ENCODE measurements at regions not wholly inside any gene's neighbourhood (a gene's known extent, or its start where the extent isn't known, plus 50 kb on each side); places are given as distances from the start of the nearest gene placed in this dataset.

GRCh38 chr3:43905157-43905556 is 214.4 kb downstream of the ABHD5 start:
- Histone ChIP-seq H3K4me3 (ENCODE audit: low read length) (no peak overlapping the region), H3K27me3 (ENCODE audit: control insufficient read depth, insufficient read depth, low read length) (no peaks in the 10 kb centered on the region), H3K9ac (ENCODE audit: low read length) (no peak overlapping the region), H3K9me3 (ENCODE audit: control insufficient read depth, low read depth, low read length) (no peaks in the 10 kb centered on the region), H3K4me1 (ENCODE audit: control insufficient read depth, low read depth, low read length) (no peaks in the 10 kb centered on the region), H3K36me3 (ENCODE audit: control insufficient read depth, low read depth, low read length) (no peaks in the 10 kb centered on the region), H3K27ac (ENCODE audit: low read length) (no peak overlapping the region)

DNA sequence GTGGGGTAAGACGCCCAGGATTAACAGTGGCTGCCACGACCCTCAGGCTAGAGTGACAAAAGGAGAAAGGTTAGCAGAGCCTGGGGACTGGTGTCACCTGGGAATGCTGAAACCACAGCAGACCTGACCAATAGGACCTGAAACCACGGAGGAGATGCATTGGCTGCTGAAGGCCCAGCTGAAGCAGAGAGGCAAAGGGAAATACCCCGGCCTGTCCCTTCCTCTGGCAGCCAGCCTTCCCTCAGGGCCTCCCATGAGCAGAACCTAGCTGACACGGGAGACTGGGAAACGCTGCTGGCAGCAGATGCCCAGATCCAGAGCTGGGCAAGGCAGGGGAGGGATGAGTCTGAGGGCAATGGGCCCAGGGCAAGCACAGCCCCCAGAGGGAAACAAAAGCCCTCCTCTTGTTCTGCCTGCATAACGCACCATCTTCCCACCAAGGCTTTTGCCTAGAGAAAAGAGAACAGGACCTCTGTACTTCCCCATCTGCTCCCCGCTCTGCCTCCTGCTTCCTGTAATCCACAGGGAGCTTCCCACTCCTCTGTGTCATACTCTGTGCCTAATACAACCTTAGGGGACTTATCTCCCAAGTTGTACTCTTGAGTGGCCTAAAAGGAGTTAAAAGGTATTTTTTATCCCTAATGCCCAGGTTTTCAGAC is 216.2 kb downstream of the ABHD5 start:
- H3K27ac ChIP-seq (ENCODE audit: low read length): no peak overlapping the region
- H3K4me1 ChIP-seq (ENCODE audit: control insufficient read depth, low read depth, low read length): no peaks in the 10 kb centered on the region
- H3K27me3 ChIP-seq (ENCODE audit: control insufficient read depth, insufficient read depth, low read length): no peaks in the 10 kb centered on the region
- no peaks in the 10 kb centered on the region for H3K9me3 ChIP-seq (ENCODE audit: control insufficient read depth, low read depth, low read length)
- no peak overlapping the region for H3K4me3 ChIP-seq (ENCODE audit: low read length)
- H3K36me3 ChIP-seq (ENCODE audit: control insufficient read depth, low read depth, low read length): no peaks in the 10 kb centered on the region
- H3K9ac ChIP-seq (ENCODE audit: low read length): no peak overlapping the region

GRCh38 chr3:43907508-43907858 is 216.7 kb downstream of the ABHD5 start:
- H3K4me3 ChIP-seq (ENCODE audit: low read length): no peak overlapping the region
- no peak overlapping the region for H3K27ac ChIP-seq (ENCODE audit: low read length)
- no peak overlapping the region for H3K9ac ChIP-seq (ENCODE audit: low read length)
- no peaks in the 10 kb centered on the region for H3K4me1 ChIP-seq (ENCODE audit: control insufficient read depth, low read depth, low read length)
- H3K9me3 ChIP-seq (ENCODE audit: control insufficient read depth, low read depth, low read length): no peaks in the 10 kb centered on the region
- H3K36me3 ChIP-seq (ENCODE audit: control insufficient read depth, low read depth, low read length): no peaks in the 10 kb centered on the region
- no peaks in the 10 kb centered on the region for H3K27me3 ChIP-seq (ENCODE audit: control insufficient read depth, insufficient read depth, low read length)

- H3K27me3 ChIP-seq (ENCODE audit: control insufficient read depth, insufficient read depth, low read length): no peaks in the 10 kb centered on the region
- H3K36me3 ChIP-seq (ENCODE audit: control insufficient read depth, low read depth, low read length): no peaks in the 10 kb centered on the region
- no peak overlapping the region for H3K27ac ChIP-seq (ENCODE audit: low read length)
- H3K9me3 ChIP-seq (ENCODE audit: control insufficient read depth, low read depth, low read length): no peaks in the 10 kb centered on the region
- no peak overlapping the region for H3K9ac ChIP-seq (ENCODE audit: low read length)
- no peak overlapping the region for H3K4me3 ChIP-seq (ENCODE audit: low read length)
- no peaks in the 10 kb centered on the region for H3K4me1 ChIP-seq (ENCODE audit: control insufficient read depth, low read depth, low read length)
Measured at GRCh38 chr3:43908456-43908855, 217.7 kb downstream of the ABHD5 start.

GRCh38 chr3:43909149-43909548 is 218.4 kb downstream of the ABHD5 start:
- Histone ChIP-seq H3K4me1 (ENCODE audit: control insufficient read depth, low read depth, low read length) (no peaks in the 10 kb centered on the region), H3K36me3 (ENCODE audit: control insufficient read depth, low read depth, low read length) (no peaks in the 10 kb centered on the region), H3K27me3 (ENCODE audit: control insufficient read depth, insufficient read depth, low read length) (no peaks in the 10 kb centered on the region), H3K27ac (ENCODE audit: low read length) (no peak overlapping the region), H3K9me3 (ENCODE audit: control insufficient read depth, low read depth, low read length) (no peaks in the 10 kb centered on the region), H3K9ac (ENCODE audit: low read length) (no peak overlapping the region), H3K4me3 (ENCODE audit: low read length) (no peak overlapping the region)

- Histone ChIP-seq H3K27me3 (ENCODE audit: control insufficient read depth, insufficient read depth, low read length) (no peaks in the 10 kb centered on the region), H3K9me3 (ENCODE audit: control insufficient read depth, low read depth, low read length) (no peaks in the 10 kb centered on the region), H3K27ac (ENCODE audit: low read length) (no peak overlapping the region), H3K9ac (ENCODE audit: low read length) (no peak overlapping the region), H3K36me3 (ENCODE audit: control insufficient read depth, low read depth, low read length) (no peaks in the 10 kb centered on the region), H3K4me3 (ENCODE audit: low read length) (no peak overlapping the region), H3K4me1 (ENCODE audit: control insufficient read depth, low read depth, low read length) (no peaks in the 10 kb centered on the region)
Measured at GRCh38 chr3:43910750-43911149, 220.0 kb downstream of the ABHD5 start.

GRCh38 chr3:43913036-43913948 is 222.6 kb downstream of the ABHD5 start:
- Histone ChIP-seq H3K4me1 (ENCODE audit: control insufficient read depth, low read depth, low read length) (no peaks in the 10 kb centered on the region), H3K4me3 (ENCODE audit: low read length) (no peak overlapping the region), H3K9ac (ENCODE audit: low read length) (no peak overlapping the region), H3K27ac (ENCODE audit: low read length) (no peak overlapping the region), H3K36me3 (ENCODE audit: control insufficient read depth, low read depth, low read length) (no peaks in the 10 kb centered on the region), H3K9me3 (ENCODE audit: control insufficient read depth, low read depth, low read length) (no peaks in the 10 kb centered on the region), H3K27me3 (ENCODE audit: control insufficient read depth, insufficient read depth, low read length) (no peaks in the 10 kb centered on the region)

GRCh38 chr3:43914269-43914668 is 223.5 kb downstream of the ABHD5 start:
- peaks cover 2% of the 10 kb centered on the region for H3K4me1 ChIP-seq (ENCODE audit: control insufficient read depth, low read depth, low read length)
- no peak overlapping the region for H3K4me3 ChIP-seq (ENCODE audit: low read length)
- H3K9ac ChIP-seq (ENCODE audit: low read length): no peak overlapping the region
- no peaks in the 10 kb centered on the region for H3K9me3 ChIP-seq (ENCODE audit: control insufficient read depth, low read depth, low read length)
- H3K36me3 ChIP-seq (ENCODE audit: control insufficient read depth, low read depth, low read length): no peaks in the 10 kb centered on the region
- H3K27ac ChIP-seq (ENCODE audit: low read length): no peak overlapping the region
- no peaks in the 10 kb centered on the region for H3K27me3 ChIP-seq (ENCODE audit: control insufficient read depth, insufficient read depth, low read length)

GRCh38 chr3:43915546-43915945 is 224.8 kb downstream of the ABHD5 start:
- H3K27ac ChIP-seq (ENCODE audit: low read length): no peak overlapping the region
- H3K27me3 ChIP-seq (ENCODE audit: control insufficient read depth, insufficient read depth, low read length): no peaks in the 10 kb centered on the region
- no peak overlapping the region for H3K9ac ChIP-seq (ENCODE audit: low read length)
- H3K36me3 ChIP-seq (ENCODE audit: control insufficient read depth, low read depth, low read length): no peaks in the 10 kb centered on the region
- peaks cover 7% of the 10 kb centered on the region for H3K4me1 ChIP-seq (ENCODE audit: control insufficient read depth, low read depth, low read length)
- H3K4me3 ChIP-seq (ENCODE audit: low read length): no peak overlapping the region
- H3K9me3 ChIP-seq (ENCODE audit: control insufficient read depth, low read depth, low read length): no peaks in the 10 kb centered on the region

DNA sequence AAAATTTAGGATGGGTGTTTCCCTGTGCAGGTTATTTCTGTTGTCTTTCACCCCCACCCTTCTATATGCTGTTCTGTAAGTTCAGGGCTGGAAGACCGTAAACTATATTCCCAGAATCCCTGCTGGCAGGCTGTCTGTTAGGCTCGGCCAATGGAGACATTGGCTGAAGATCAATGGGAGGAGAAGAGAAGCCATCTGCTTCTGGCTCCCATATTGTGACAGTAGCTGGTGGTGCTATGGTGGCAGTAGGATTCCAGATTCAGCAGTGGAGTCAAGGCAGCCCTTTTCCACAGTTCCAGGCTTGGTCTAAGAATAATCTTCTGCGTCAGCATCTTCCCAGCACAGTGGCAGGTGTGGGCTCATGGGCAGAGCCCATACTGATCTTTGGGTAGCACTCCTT is 226.6 kb downstream of the ABHD5 start:
- Histone ChIP-seq H3K36me3 (ENCODE audit: control insufficient read depth, low read depth, low read length) (no peaks in the 10 kb centered on the region), H3K4me1 (ENCODE audit: control insufficient read depth, low read depth, low read length) (peaks cover 18% of the 10 kb centered on the region), H3K9ac (ENCODE audit: low read length) (no peak overlapping the region), H3K27ac (ENCODE audit: low read length) (no peak overlapping the region), H3K9me3 (ENCODE audit: control insufficient read depth, low read depth, low read length) (no peaks in the 10 kb centered on the region), H3K27me3 (ENCODE audit: control insufficient read depth, insufficient read depth, low read length) (no peaks in the 10 kb centered on the region), H3K4me3 (ENCODE audit: low read length) (no peak overlapping the region)

DNA sequence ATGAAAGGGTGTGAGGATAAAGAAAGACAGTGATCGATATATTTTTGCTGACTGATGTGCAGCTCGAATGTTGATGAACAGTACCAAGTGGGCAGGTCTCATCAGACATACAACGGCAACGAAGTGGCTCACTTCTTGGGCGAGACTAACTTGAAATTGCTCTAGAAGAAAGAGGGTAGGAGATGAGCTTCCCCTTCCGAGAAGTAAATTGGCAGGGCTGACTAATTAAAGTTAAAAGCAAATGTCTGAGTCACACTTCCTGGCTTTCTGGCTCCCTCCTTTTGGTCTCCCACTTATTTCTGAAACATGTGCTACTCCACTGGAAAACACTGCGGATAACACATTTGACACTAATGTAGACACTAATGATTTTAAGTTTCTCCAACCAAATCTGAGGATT is 228.3 kb downstream of the ABHD5 start:
- Histone ChIP-seq H3K27ac (ENCODE audit: low read length) (no peak overlapping the region), H3K4me1 (ENCODE audit: control insufficient read depth, low read depth, low read length) (peaks cover 28% of the 10 kb centered on the region), H3K9ac (ENCODE audit: low read length) (no peak overlapping the region)

More for the DNA sequence above, 228.3 kb downstream of the ABHD5 start:
- no peaks in the 10 kb centered on the region for H3K9me3 ChIP-seq (ENCODE audit: control insufficient read depth, low read depth, low read length)
- H3K4me3 ChIP-seq (ENCODE audit: low read length): no peak overlapping the region
- H3K36me3 ChIP-seq (ENCODE audit: control insufficient read depth, low read depth, low read length): no peaks in the 10 kb centered on the region
- H3K27me3 ChIP-seq (ENCODE audit: control insufficient read depth, insufficient read depth, low read length): no peaks in the 10 kb centered on the region

All from iPS-18a (cell line).